ENCODE measurements at regions not wholly inside any gene's neighbourhood (a gene's known extent, or its start where the extent isn't known, plus 50 kb on each side); places are given as distances from the start of the nearest gene placed in this dataset.

DNA sequence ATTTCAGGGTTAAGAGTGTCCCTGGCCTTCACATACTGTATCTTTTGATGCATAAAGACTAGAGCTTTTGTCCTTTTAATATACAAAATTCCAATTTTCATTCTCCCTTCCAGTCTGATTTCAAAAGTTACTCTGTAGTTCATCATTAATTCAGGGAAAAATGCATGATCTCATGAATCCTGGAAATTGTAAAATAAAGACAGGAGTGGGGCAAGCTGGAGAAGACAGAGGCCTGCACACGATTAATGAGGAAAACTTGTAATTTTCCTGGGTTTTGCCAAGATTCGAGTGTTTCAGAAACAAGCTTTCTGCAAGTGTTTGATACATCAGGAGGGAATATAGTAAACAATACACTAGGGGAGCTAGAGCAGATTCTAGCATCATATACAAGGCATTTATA, 947.9 kb downstream of the FAT4 start:
- DNase-seq = no peak

- DNase-seq = no peak
Measured at GRCh38 chr4:126264839-126265238, 950.1 kb downstream of the FAT4 start.

DNA sequence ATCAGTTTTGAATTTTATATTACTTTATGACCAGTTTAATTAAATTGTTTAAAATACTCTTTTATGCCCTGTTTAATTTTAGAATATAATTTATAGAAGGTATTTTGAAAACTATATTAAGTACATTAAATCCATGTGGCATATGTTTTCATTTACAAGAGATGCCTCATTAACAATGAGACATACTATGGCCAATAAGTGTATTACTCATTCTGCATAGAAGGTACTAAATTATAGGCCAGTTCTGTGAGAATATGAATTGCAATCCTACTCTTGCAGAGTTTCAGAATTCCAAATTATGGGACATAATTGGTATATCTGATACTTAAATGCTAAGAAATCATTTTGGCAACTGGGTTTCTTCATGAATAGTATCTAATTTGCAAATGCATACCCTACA, 951.1 kb downstream of the FAT4 start:
- no peak for DNase-seq

DNA sequence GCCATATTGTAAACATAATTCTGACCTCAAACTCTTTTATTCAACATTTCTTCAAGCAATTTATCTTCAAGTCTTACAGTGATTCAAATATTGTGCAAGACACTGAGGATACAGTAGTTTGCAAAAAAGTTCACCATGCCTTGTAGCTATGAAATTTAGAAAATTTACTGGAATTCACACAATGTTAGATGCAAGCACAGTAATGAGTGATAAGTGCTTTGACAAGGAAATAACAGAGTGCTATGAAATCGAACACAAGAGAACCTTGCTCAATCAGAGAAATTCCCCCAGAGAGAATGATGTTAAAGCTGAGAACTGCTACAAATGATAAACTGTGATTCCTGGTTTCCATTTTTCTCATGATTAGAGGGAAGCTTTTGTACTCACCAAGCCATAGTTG, 952.9 kb downstream of the FAT4 start:
- DNase-seq = no peak

DNA sequence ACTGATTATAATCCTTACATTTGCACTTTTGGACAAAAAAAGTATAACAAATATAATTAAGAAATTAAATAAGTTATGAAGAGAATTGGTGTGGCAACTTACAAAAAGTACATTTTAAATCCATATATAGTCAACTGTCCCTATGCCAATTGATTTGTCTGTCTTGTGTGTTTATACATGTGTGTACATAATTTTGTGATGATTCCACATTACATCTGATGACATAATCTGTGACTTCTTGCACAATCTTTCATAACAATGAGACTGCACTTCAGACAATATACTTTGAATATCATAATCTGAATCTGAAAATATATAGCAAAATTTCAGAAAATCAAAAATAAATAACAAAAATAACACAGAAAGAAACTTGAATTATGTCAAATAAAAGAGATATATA, 953.4 kb downstream of the FAT4 start:
- no peak for DNase-seq

- DNase-seq = no peak
Measured at GRCh38 chr4:126269106-126269505, 954.4 kb downstream of the FAT4 start.

GRCh38 chr4:126271292-126271691, 956.5 kb downstream of the FAT4 start:
- DNase-seq = no peak

DNA sequence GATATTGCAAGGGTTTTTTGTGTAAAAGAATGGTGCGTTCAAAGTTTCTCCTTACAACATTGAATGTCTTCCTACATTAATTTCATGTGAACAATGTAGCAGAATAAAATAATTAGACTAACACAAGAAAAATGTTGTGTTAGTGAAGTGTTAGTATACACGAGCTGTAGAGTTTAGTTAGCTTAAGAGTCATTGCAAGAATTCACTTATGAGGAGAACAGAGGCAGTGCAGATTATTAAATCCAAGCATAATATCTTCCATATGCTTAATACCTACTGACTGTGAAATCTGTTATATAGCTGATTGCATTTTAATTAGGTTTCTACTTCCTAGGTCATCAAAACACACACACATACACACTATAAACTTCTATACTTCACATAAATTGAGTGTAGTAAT, 959.0 kb downstream of the FAT4 start:
- no peak for DNase-seq

DNA sequence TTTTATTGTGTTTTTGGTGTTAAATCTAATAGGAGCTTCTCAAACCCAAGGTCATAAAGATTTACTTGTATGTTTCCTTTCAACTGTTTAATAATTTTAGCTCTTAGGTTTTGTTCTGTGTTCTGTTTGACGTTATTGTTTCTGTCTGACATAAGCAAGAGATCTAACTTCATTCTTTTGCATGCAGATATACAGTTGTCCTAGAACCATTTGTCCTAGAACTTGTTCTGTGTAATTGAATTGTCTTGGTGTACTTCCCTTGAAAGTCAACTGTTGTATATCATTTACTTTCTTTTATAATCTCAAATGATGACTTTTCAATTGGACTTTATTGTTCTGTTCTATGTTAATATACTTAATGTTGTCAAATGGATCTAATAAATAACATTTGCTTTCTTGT, 977.1 kb downstream of the FAT4 start:
- no peak for DNase-seq

DNA sequence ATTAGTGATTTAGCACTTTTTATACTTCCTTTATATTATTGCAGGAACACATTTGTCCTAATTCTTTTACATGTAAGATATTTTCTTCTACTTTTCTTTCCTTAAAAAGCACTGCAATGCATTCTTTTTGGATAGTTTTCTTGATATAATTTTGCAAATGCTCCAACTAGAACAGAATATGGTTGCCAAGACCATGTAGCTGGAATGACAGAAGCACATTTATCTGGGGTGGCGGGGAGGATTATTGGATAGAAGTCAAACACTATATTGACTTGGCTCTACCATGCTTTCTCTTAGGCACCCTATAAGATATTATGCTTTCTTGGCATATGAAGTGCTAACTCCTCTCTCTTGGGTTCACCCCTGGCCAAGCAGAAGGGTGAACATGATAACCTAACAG, 983.5 kb downstream of the FAT4 start:
- no peak for DNase-seq

GRCh38 chr4:126306152-126306869, 991.6 kb downstream of the FAT4 start:
- no peak for DNase-seq

GRCh38 chr4:126318376-126318775, 1003.6 kb downstream of the FAT4 start:
- DNase-seq = peak; percentile 71 to 89

- peak in 1 of 2 experiments; percentile 30 for DNase-seq
Measured at GRCh38 chr4:126328914-126329313, 1014.2 kb downstream of the FAT4 start.

- peak in 1 of 2 experiments; percentile 39 for DNase-seq
Measured at GRCh38 chr4:126338548-126338947, 1023.8 kb downstream of the FAT4 start.

GRCh38 chr4:126341927-126342326, 1027.2 kb downstream of the FAT4 start:
- no peak for DNase-seq

DNA sequence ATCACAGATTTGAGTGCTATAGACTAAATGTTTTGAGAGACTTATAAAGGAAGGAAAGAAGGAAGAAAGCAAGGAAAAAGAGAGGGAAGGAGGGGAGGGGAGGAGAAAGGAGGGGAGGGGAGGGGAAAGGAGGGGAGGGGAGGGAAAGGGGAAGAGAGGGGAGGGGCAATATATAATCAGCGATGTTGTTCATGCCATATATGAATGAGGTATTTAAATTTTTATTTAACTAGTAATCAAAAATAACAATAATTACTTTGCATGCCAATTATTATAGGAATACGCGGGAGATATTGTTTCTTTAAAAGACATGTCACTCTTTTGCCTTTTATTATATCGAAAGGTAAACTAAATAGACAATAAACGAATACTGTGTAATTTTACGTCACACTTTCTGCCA, 1029.7 kb downstream of the FAT4 start:
- DNase-seq = no peak

DNA sequence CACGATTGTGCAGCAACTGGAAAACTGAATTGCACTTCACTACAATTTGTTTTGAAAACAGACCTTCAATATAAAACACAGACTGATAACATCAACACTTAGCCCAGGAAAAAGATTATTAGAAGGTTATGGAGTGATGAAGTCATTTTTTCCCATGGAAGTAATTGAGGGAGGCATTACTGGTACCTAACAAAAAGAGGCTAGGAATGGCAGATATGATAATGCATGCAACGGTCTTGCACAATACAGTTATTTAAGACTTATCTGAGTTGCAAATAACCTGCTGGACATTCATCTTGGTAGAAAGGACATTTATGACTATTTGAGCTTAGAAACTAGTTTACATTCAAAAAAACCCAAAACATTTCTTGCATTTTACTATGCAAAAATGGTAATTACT, 1031.9 kb downstream of the FAT4 start:
- DNase-seq = no peak

DNA sequence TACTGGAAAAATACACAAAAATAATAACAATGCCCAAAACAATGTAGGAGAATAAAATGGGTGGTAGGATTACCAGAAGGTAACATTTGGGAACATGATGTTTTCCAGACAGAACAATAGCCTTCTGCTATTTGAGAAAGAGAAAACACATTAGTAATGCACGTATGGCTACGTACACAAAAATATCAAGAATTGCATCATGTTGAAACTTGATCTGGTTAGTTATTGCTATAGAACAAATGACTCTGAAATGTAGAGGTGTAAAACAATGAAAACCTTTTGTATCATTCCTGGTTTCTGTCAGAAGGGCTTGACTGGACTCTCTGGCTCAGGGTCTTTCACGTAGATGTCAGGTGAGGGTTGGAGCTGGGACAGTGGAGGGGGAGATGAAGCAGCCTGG, 1040.0 kb downstream of the FAT4 start:
- DNase-seq = no peak

DNA sequence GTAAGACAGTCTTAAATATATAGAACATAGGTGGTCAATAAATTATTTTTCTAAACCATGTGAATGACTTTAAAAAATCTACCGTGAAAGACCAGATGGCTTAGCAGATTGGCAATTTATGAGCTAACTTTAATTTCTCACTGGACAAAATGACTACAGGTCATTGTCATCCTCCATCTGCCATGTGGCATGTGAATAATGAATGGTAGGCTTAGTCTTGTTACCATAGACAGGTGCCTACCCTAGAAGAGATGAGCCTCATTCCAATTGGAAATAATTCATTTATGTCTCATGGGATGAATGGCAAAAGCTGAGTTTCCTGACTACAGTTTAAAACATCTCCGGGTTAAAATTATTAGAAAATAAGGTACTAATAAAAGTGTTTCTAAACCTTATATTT, 1043.3 kb downstream of the FAT4 start:
- peak; percentile 62 to 82 for DNase-seq

DNA sequence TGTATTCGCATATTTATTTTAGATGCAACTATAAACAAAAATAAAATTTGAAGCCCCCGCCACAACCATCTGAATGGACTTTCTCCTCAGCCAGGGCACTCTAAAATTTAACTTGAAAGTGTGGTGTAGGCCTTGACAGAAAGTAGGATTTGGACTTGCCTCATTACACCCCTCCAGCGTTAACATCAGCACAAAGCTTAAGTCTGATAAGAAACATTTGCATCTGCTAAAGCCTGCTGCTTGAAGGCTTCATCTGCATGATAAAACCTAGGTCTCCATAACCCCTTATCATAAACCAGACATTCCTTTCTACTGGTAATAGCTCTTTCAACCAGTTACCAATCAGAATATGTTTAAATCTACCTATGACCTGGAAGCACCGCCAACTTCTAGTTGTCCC, 1046.5 kb downstream of the FAT4 start:
- DNase-seq = no peak

DNA sequence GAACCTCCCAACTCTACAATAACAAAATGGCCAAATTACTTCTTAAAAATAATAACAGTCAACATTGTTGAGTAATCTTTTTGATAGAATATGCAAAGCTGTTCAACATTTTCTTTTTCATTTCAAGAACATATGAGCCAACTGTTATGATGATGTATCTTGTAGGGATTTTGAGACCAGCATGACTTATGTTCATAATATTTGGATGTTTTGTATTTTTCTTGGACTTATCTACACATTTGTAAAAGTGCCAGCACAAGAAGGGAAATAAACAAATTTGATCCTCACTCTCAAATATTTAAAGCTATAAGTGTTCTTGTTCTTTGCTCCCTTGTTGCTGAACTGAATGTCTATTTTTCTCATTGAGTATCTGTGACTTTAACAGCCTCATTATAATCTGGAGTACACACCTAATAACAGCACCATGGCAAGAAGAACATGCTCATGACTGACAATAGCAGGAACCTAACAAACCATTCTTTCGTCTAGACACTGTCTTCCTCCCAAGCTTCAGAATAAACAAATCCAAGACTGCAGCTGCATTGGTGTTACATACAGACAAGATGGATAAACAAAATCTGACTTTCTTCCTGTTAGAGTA, 1049.7 kb downstream of the FAT4 start:
- no peak for DNase-seq

DNA sequence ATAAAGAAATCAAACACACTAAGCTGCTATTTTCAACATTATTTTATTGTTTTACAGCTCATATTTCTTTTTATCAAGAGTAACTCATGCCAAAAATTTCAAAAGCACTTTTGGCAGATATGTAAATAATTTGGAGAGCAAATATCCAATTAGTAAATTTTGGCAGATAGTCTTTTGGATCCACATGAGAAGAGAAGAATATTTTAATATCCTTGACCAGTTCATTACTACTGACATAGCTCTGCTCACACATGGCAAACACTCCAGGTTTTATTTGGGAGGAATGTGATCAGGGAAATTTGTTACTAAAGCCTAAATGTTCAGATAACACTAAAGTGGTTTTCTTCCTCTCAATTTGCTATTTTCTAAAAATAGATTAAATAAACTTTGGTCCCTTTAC, 1054.3 kb downstream of the FAT4 start:
- DNase-seq = no peak

- no peak for DNase-seq
Measured at GRCh38 chr4:126372634-126373033, 1057.9 kb downstream of the FAT4 start.

DNA sequence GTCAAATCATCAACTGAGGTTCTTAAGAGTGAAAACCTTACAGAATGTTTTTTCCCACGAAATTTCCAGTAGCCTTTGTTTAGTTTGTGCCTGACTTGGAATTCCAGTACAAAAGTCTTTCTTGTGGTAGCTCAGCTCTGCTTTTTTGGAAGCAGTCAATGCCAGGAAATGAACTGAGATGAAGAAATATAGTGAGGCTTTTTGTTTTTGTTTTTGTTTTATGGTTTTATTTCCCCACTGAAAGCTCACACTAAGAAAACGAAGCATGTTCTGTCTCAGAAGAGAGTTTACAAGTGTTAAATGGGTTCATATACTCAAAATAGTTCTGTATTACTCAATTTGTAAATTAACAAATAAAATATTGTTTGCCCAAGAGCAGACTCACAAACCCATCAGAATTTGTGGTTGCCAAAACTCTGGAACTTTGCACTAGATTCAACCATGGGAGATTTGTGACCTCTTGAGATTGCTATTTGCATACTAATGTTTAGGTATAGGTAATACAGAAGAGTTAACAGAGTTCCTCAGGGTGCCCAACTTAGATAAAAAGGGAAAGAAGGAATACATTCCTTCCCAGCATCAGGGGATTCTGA, 1060.8 kb downstream of the FAT4 start:
- DNase-seq = no peak

DNA sequence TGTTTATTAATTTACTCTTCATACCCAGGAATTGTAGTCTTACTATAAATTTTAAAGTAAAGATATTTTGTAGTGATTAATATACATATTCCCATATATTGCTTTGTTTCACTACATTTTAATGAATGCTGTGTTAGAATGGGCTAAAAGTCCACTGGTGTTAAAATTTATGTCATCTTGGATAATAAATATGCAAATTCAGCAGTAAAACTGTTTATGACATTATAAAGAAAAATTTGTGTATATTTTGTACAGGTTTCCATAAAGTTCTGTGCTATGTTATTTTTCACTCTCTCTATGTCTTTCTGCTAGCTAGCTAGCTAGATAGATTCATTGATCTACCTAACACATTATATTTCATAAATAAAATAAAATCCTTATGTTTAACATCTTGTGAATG, 1071.2 kb downstream of the FAT4 start:
- no peak for DNase-seq
